RWPE1 (cell line): ENCODE measurements at regions not wholly inside any gene's neighbourhood (a gene's known extent, or its start where the extent isn't known, plus 50 kb on each side); places are given as distances from the start of the nearest gene placed in this dataset.

ENCODE experiments used
- CTCF ChIA-PET: fragments of 350-600 bp; sonication (Branson Sonifier 250); formaldehyde crosslinking; extraction: SDS; loops from one replicate; lab custom pipeline; 2021; lab: Yijun Ruan, JAX
- POLR2A ChIA-PET: fragments of 400-600 bp; formaldehyde crosslinking; extraction: SDS; loops from one replicate; lab custom pipeline; 2020; ENCODE audit warnings: antibody characterized with exemption; ENCODE audit not compliant: low non-redundant PET; lab: Yijun Ruan, JAX
- DNase-seq: peaks from one replicate; pipeline ENCODE4 v3.0.0; 2012; ENCODE audit warnings: low spot score
- H3K27ac ChIP-seq: fragments of 450-650 bp; 2 replicates; pipeline ENCODE4 v1.5.1; 2017
- TF ChIP-seq, protein P1 (sequence below): fragments of 450-650 bp; conservative IDR thresholded peaks from 2 replicates; pipeline ENCODE4 v1.5.1; 2017; ENCODE audit warnings: low read depth, mild to moderate bottlenecking

DNA sequence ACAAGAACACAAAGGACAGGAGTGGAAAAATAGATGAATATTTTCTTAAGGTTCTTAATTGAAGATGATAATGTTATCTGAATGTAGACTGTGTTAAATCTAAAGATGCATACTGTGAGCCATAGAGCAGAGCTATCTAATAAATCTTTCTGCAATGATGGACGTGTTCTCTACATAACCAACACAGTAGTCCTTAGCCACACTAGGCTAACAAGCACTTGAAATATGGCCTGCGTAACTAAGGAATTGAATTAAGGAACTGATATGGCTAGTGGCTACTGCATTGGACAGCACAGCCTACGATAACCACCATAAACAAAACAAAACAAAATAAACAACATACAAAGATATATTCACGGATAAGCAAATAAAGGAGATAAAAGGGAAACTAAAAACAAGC, 181.3 kb downstream of the LYPLAL1 start:
- DNase-seq, result no peak
- TF ChIP-seq, protein P1, sequence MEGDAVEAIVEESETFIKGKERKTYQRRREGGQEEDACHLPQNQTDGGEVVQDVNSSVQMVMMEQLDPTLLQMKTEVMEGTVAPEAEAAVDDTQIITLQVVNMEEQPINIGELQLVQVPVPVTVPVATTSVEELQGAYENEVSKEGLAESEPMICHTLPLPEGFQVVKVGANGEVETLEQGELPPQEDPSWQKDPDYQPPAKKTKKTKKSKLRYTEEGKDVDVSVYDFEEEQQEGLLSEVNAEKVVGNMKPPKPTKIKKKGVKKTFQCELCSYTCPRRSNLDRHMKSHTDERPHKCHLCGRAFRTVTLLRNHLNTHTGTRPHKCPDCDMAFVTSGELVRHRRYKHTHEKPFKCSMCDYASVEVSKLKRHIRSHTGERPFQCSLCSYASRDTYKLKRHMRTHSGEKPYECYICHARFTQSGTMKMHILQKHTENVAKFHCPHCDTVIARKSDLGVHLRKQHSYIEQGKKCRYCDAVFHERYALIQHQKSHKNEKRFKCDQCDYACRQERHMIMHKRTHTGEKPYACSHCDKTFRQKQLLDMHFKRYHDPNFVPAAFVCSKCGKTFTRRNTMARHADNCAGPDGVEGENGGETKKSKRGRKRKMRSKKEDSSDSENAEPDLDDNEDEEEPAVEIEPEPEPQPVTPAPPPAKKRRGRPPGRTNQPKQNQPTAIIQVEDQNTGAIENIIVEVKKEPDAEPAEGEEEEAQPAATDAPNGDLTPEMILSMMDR, result no peak
- POLR2A ChIA-PET, result no interaction called here
- CTCF ChIA-PET, result interaction anchor here (0.7 to 0.8 kb wide), 2 partner anchors 402 to 598 kb away, joined by 3 read pairs; no protein-coding TSS in a partner anchor
- no peak overlapping the region for H3K27ac ChIP-seq

DNA sequence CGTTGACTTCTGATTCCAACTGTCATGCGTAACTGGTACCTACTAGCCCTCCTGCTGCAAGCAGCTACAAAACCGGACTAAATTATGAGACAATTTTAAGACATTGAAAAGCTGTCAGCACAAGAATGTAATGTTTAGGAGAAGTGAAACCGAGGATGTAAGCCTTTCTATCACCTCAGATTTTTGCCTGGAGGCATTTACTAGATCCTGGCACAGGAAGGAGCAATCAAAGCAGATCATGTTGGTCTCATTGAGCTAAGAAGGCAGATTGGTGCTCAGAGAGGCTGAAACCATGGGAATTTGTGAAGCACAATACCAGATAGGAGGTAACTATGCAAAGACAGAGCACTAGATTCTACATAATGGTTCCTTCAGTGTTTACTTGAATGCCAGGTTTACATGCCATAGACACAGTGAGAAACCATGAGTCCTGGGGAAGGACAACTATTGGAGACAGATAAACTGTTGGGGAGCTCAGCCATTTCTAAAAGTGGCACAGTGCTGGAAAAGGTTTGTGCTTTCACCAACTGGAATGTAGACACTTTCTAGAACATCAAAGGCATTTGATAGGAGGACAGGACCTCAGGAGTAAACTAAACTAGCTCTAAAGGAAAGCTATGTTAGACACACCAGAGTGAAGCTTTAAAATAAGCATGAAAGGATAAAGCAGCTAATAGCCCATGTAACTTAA, 179.4 kb downstream of the LYPLAL1 start:
- H3K27ac ChIP-seq, result no peak overlapping the region
- CTCF ChIA-PET, result interaction anchor here (0.7 to 1.5 kb wide), 2 partner anchors 18 to 33 kb away, joined by 3 to 5 read pairs; no protein-coding TSS in a partner anchor
- TF ChIP-seq, protein P1, result no peak
- no peak for DNase-seq
- POLR2A ChIA-PET, result interaction anchor here (0.5 kb wide), 1 partner anchor 1260 kb away, joined by 3 read pairs; no protein-coding TSS in a partner anchor

DNA sequence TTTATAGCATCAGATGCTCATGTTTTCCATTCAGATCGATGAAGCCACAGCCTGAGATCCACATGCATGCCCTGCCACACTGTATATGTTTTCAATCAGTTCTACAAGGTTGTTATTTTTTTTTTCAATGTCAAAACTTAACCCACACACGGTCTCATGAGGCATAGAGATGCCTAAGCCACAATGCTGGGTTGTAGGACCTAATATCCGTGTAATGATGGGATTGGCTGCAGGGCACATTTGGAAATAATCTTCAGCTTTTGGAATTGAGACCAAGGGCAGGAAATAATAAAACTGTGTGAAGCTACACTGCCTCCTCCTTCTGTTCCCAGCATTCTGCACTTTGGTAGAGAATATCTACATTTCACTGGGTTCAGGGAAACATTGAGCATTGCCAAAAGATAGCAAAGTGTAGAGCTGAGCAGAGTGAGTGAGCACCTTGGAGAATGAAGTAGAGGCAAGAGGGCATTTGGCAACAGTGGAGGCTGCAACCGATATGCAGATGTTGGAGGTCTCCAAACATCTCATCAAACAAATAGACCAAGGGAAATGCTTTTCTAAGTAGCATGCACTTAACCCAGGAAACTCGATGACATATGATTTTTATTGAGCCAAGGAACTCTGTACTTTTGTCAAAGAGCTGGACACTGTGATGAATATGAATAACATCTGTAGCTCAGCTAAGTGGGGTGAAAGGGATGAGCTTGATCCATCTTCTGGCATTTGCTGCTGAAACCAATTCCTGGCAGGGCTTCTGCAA, 176.7 kb downstream of the LYPLAL1 start:
- ChIA-PET CTCF (interaction anchor here (0.6 to 1.4 kb wide), 2 partner anchors 42 to 62 kb away, joined by 4 to 5 read pairs; no protein-coding TSS in a partner anchor), POLR2A (no interaction called here)
- TF ChIP-seq, protein P1, result no peak
- H3K27ac ChIP-seq, result no peak overlapping the region
- no peak for DNase-seq

DNA sequence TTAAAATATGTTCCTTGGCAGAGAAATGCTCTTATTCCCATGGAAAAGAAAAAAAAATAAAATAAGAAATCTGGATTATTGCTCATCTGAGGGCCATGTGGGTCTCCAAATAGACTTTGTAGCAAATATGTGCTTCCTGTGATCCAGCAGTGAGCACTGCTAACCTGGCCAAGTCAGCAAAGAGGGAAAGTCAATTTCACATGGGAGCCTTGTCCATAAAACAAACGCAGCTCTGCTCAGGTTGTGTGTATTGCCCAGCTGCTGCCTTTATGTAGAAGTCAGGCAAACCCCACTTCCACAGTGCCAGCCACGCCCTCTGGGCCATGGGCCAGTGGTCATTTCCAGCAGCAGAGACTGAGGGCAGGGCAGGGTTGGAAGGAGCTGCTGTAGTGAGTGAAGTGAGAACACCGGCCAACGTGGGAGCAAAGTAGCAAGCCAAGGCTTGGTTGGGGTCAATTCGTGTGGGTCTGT, 174.3 kb downstream of the LYPLAL1 start:
- no peak overlapping the region for H3K27ac ChIP-seq
- CTCF ChIA-PET, result interaction anchor here (1.0 kb wide), 1 partner anchor 38 kb away, joined by 3 read pairs; no protein-coding TSS in a partner anchor
- no peak for DNase-seq
- POLR2A ChIA-PET, result no interaction called here
- TF ChIP-seq, protein P1, result no peak

DNA sequence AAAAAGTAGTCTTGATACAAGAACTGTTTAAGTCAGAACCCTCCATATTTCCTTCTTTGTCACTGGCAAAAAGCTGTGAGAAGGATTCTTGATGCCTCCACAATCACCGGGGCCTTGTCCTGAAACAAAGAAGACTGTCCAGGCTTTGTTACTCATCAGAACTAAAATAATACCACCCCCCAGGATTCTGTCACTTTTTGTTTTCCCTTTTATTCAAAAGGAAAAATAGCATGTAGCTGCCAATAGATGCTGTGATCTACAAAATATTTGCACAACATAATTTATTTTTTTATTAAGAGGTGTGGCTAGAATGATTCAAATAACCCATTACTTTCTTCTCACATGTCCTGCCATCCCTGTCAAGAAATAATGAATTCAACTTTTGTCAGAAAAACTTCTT, 173.7 kb downstream of the LYPLAL1 start:
- CTCF ChIA-PET, result interaction anchor here (0.7 to 1.0 kb wide), 2 partner anchors 39 to 1692 kb away, joined by 3 read pairs; no protein-coding TSS in a partner anchor

DNA sequence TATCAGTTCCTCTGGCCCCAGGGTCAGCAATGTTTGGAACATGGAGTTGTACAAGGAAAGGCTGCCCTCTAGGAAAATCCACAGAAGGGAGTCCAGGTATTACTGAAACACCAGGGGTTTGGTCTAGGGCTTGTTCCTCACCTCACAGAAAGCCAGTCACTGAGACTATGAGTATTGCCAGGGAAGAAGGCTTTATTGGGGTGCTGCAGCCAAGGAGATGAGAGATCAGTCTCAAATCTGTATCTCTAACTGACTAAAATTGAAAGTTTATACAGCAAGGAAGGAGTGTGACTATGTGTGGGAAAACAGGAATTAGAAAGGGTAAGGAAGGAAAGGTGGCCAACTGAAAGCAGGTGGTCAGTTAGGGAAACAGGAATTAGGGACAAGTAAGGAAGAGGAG, 172.3 kb downstream of the LYPLAL1 start:
- DNase-seq, result no peak
- H3K27ac ChIP-seq, result no peak overlapping the region
- TF ChIP-seq, protein P1, result no peak
- ChIA-PET POLR2A (no interaction called here), CTCF (no interaction called here)

More for the DNA sequence above, 173.7 kb downstream of the LYPLAL1 start:
- TF ChIP-seq, protein P1, result no peak
- H3K27ac ChIP-seq, result no peak overlapping the region
- DNase-seq, result no peak
- POLR2A ChIA-PET, result no interaction called here
